C4-2B (cell line): ENCODE measurements at regions not wholly inside any gene's neighbourhood (a gene's known extent, or its start where the extent isn't known, plus 50 kb on each side); places are given as distances from the start of the nearest gene placed in this dataset.

Experiments
- H3K27ac ChIP-seq: fragments of 450-650 bp; 2 replicates; pipeline ENCODE4 v1.5.1; 2017
- ZFX ChIP-seq: fragments of 450-650 bp; IDR thresholded peaks from 2 replicates; pipeline ENCODE4 v1.6.1; 2017
- TF ChIP-seq, protein P1 (sequence below): fragments of 450-650 bp; conservative IDR thresholded peaks from 2 replicates; pipeline ENCODE4 v1.5.1; 2017; ENCODE audit warnings: mild to moderate bottlenecking

DNA sequence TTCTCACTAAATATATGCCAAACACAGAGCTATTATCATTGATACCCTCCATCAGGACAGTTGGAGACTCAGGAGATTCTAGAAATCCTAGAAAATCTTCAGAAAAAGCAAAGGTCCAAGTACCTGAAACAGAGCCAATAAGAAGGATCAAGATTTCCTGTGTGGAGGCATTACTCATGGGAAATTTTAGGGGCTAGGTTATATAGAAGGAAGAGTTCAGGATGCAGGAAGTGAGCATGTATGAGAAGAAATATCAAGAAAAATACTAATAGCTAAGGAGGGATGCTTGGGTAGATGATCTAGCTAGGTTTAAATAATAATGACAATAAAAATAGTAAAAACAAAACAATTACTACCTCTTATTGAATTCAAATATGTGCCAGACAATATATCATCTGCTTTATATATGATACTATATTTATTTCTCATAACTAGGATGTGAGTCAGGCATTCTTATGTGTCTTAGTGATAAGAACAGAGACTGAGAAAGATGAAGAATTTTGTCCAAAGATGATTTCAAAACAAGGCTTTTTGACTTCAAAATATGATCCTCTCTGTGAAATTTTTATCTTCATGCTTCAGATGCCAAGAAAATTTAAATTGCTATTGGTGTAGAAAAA is 66.4 kb upstream of the HHIP start:
- H3K27ac ChIP-seq: no peak overlapping the region
- TF ChIP-seq ZFX: no peak
- TF ChIP-seq, protein P1, sequence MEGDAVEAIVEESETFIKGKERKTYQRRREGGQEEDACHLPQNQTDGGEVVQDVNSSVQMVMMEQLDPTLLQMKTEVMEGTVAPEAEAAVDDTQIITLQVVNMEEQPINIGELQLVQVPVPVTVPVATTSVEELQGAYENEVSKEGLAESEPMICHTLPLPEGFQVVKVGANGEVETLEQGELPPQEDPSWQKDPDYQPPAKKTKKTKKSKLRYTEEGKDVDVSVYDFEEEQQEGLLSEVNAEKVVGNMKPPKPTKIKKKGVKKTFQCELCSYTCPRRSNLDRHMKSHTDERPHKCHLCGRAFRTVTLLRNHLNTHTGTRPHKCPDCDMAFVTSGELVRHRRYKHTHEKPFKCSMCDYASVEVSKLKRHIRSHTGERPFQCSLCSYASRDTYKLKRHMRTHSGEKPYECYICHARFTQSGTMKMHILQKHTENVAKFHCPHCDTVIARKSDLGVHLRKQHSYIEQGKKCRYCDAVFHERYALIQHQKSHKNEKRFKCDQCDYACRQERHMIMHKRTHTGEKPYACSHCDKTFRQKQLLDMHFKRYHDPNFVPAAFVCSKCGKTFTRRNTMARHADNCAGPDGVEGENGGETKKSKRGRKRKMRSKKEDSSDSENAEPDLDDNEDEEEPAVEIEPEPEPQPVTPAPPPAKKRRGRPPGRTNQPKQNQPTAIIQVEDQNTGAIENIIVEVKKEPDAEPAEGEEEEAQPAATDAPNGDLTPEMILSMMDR: no peak

DNA sequence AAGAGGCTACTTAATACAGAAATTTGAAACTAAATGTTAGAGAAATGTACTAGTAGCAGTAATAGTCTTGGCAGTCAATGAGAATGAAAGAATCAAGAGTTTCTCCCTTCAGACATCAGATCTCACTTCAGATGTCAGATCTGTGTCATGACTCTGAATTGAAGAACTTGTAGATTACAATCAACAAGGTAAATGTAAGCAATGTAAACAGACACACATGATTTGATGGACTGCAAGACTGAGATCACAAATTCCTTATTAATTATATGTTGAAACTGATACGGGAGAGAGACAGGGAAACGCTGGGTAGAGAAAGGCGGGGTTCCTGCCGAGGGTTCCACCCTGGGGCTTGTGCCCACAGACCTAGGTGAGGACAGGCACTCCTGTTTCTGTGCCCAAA is 65.5 kb upstream of the HHIP start:
- no peak for TF ChIP-seq ZFX
- no peak overlapping the region for H3K27ac ChIP-seq

DNA sequence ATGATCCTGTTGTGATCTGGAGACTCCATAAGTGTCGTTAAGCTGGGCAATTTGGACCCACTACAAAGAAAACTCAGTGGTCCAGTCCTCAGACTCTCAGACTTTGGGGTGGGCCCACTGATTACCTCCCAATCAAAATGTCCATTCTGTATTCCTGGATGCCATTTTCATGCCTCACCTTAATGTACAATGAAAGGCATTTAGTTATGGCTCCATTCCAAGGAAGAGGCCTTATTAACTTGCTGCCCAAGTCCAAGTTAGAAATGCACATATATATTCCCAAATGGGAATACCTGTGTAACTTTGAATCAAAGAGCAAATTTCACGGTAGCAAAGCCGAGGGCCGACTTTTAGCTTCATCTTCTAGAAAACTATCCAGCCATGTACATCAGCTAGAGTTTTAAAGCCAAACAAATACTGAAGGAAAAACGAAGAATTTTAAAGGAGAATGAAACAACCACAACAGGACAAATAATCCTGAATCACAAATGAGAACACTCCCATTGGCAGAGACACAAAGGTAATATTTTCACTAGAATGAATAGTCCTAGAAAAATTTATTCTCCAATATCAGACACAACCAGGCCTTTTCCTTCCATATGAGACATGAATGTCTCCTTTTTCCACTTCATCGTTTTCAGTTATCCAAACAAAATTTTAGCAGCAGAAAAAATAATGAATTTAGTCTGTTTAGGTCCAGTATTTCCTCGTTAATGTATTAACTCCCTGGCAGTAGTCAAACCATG is 63.7 kb upstream of the HHIP start:
- TF ChIP-seq, protein P1: no peak
- TF ChIP-seq ZFX: no peak
- no peak overlapping the region for H3K27ac ChIP-seq

DNA sequence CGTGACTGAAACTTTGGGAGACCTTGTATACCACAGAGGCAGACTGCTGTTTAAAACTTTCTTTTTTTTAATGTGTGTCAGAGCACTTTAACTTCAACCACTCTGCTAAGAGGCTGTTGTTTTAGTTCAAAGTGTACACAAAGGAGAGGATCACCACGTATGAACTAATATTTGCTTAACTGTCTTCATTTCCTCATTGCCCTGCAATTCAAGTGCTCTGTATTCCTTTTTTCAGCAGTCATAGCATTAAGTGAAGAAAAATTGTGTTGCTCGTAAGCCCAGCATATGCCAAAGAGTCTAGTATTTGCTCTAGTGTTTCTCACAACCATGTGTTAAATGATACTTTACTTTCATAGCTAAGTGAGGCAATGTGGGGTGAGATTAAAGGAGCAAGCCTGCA is 63.0 kb upstream of the HHIP start:
- TF ChIP-seq, protein P1: no peak
- no peak for TF ChIP-seq ZFX
- H3K27ac ChIP-seq: no peak overlapping the region

DNA sequence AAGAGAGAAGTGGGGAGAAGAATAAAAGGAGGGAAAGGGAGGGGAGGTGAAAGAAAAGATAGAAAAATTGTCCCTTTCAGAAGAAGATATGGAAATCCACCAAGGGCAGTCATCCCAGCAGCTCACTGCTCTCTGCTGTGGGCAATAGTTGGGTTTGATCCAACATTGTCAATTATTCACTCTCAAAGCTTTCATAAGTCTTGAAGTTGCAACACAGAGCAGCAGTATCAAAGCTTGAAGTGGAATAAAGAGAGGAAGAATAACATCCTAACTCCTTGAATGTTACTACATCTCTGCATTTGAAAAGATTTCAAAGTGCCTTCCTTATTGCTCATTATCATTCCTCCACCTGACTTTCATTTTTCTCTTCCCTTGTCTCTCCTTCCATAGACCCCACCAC is 62.3 kb upstream of the HHIP start:
- TF ChIP-seq, protein P1: no peak
- TF ChIP-seq ZFX: no peak
- H3K27ac ChIP-seq: no peak overlapping the region

DNA sequence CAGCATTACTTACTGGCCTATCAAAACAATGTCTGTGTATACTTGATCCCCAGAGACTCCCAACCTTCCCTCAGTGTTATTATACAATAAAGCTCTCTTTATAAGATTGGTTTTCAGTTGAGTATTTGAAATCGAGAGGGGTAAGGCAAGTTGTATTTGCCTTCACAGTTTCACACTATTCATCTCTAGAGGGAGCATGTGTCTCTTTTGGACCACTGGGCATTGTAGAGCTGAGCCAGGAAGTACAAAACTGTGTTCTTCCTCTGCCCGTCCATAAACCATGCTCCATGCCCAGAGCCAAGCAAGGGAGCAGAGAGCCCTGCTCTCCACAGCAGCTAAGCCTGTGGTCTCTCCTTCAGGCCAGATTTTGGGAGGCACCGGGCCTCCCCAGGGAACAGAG is 61.5 kb upstream of the HHIP start:
- TF ChIP-seq ZFX: no peak
- TF ChIP-seq, protein P1: no peak
- no peak overlapping the region for H3K27ac ChIP-seq

DNA sequence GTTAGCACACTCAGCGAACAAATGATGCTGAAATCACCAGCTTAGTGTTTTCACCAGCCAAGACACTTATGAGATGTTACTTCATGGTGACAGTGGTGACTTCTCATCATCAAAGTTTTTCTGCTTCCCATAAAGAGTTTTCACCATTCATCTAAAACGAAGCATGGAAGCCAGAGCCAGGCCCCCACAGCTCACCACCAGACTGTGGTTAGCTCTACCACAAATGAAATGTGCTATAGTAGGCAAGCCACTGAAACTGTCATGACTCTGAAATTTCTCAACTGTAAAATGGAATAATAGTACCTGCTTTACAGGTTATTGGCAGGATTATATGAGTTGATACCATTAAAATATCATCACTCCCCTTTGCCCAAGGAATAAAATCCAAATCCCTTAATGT is 56.4 kb upstream of the HHIP start:
- no peak for TF ChIP-seq ZFX
- TF ChIP-seq, protein P1: no peak
- no peak overlapping the region for H3K27ac ChIP-seq

DNA sequence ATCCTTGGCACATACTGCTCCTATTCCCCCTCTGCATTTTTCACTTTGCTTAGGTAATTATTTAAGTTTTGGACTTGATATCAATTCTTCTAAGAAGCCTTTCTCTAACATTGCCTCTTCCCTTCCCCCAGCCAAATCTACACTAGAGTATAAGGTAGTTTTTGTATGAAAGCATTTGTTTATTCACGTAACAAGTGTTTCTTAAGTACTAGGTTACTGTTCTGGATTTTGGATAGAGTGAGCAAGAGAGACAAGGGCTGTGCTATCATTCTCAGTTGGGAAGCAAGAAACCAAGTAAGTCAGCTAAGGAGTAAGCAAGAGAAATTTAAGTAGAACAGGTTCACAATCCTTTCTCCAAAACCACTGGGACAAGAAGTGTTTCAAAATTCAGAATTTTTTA is 55.9 kb upstream of the HHIP start:
- H3K27ac ChIP-seq: no peak overlapping the region
- TF ChIP-seq ZFX: no peak
- TF ChIP-seq, protein P1: no peak
